Activated effector memory CD4-positive, alpha-beta T cell treated with Interleukin-2 at 50 U/mL for 16 hours (primary cell): ENCODE measurements at regions not wholly inside any gene's neighbourhood (a gene's known extent, or its start where the extent isn't known, plus 50 kb on each side); places are given as distances from the start of the nearest gene placed in this dataset.
"Not testable (repeated sequence)": the region's sequence is repeated elsewhere in the genome, so short reads cannot be mapped to it uniquely, and the experiment has no call there.

ENCODE experiments used
- DNase-seq: peaks from one replicate; pipeline ENCODE4 v3.0.0-alpha.2; 2020

- not testable (repeated sequence) for DNase-seq
Measured at GRCh38 chr21:6428498-6429092, 4092.8 kb upstream of the TPTE start.

- DNase-seq: not testable (repeated sequence)
Measured at GRCh38 chr21:6429924-6430323, 4091.5 kb upstream of the TPTE start.

GRCh38 chr21:6433149-6433548, 4088.2 kb upstream of the TPTE start:
- DNase-seq: not testable (repeated sequence)

- not testable (repeated sequence) for DNase-seq
Measured at GRCh38 chr21:6436205-6436604, 4085.2 kb upstream of the TPTE start.

- DNase-seq: not testable (repeated sequence)
Measured at GRCh38 chr21:6436971-6437833, 4084.2 kb upstream of the TPTE start.

- not testable (repeated sequence) for DNase-seq
Measured at GRCh38 chr21:6437834-6438187, 4083.6 kb upstream of the TPTE start.

GRCh38 chr21:6439058-6439457, 4082.3 kb upstream of the TPTE start:
- not testable (repeated sequence) for DNase-seq

GRCh38 chr21:6454648-6455340, 4066.6 kb upstream of the TPTE start:
- not testable (repeated sequence) for DNase-seq

- DNase-seq: not testable (repeated sequence)
Measured at GRCh38 chr21:6456011-6456661, 4065.2 kb upstream of the TPTE start.

- not testable (repeated sequence) for DNase-seq
Measured at GRCh38 chr21:6459761-6460160, 4061.6 kb upstream of the TPTE start.

GRCh38 chr21:6461358-6461757, 4060.0 kb upstream of the TPTE start:
- DNase-seq: not testable (repeated sequence)

- DNase-seq: not testable (repeated sequence)
Measured at GRCh38 chr21:6464419-6464818, 4057.0 kb upstream of the TPTE start.

- not testable (repeated sequence) for DNase-seq
Measured at GRCh38 chr21:6466081-6466698, 4055.2 kb upstream of the TPTE start.

- not testable (repeated sequence) for DNase-seq
Measured at GRCh38 chr21:6466707-6467106, 4054.7 kb upstream of the TPTE start.

- DNase-seq: not testable (repeated sequence)
Measured at GRCh38 chr21:6467189-6467774, 4054.1 kb upstream of the TPTE start.

- not testable (repeated sequence) for DNase-seq
Measured at GRCh38 chr21:6467907-6468306, 4053.5 kb upstream of the TPTE start.

GRCh38 chr21:6468331-6468860, 4053.0 kb upstream of the TPTE start:
- DNase-seq: not testable (repeated sequence)

GRCh38 chr21:6474250-6474968, 4047.0 kb upstream of the TPTE start:
- DNase-seq: not testable (repeated sequence)

- not testable (repeated sequence) for DNase-seq
Measured at GRCh38 chr21:6481116-6481515, 4040.3 kb upstream of the TPTE start.

- not testable (repeated sequence) for DNase-seq
Measured at GRCh38 chr21:6482616-6483015, 4038.8 kb upstream of the TPTE start.

GRCh38 chr21:6483645-6484044, 4037.7 kb upstream of the TPTE start:
- DNase-seq: not testable (repeated sequence)
